ENCODE measurements at regions not wholly inside any gene's neighbourhood (a gene's known extent, or its start where the extent isn't known, plus 50 kb on each side); places are given as distances from the start of the nearest gene placed in this dataset.

DNA sequence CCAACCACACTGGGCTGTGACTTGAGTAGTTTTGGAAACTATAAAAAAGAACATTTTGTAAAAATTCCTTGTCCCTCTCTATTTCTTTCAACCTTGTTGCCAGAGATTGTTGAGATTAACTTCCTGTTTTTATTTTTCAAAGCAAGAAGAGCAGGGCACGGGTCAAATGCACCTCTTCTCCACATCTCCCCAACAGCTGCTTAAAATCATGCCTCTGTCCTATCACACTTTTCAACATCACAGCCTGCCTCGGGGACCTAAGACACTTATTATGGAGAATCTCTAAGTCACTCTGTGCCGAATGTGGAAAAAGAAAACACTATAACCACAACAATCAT, 280.3 kb upstream of the TNC start:
- TF ChIP-seq, protein P1, sequence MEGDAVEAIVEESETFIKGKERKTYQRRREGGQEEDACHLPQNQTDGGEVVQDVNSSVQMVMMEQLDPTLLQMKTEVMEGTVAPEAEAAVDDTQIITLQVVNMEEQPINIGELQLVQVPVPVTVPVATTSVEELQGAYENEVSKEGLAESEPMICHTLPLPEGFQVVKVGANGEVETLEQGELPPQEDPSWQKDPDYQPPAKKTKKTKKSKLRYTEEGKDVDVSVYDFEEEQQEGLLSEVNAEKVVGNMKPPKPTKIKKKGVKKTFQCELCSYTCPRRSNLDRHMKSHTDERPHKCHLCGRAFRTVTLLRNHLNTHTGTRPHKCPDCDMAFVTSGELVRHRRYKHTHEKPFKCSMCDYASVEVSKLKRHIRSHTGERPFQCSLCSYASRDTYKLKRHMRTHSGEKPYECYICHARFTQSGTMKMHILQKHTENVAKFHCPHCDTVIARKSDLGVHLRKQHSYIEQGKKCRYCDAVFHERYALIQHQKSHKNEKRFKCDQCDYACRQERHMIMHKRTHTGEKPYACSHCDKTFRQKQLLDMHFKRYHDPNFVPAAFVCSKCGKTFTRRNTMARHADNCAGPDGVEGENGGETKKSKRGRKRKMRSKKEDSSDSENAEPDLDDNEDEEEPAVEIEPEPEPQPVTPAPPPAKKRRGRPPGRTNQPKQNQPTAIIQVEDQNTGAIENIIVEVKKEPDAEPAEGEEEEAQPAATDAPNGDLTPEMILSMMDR (IDR thresholded peaks at IDR 0.05), result no peak
- TF ChIP-seq, protein P2, sequence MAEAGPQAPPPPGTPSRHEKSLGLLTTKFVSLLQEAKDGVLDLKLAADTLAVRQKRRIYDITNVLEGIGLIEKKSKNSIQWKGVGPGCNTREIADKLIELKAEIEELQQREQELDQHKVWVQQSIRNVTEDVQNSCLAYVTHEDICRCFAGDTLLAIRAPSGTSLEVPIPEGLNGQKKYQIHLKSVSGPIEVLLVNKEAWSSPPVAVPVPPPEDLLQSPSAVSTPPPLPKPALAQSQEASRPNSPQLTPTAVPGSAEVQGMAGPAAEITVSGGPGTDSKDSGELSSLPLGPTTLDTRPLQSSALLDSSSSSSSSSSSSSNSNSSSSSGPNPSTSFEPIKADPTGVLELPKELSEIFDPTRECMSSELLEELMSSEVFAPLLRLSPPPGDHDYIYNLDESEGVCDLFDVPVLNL (CRISPR knock-in tag; IDR thresholded peaks at IDR 0.05; ENCODE audit: borderline replicate concordance, low read depth), result no peak
- TF ChIP-seq, protein P3, sequence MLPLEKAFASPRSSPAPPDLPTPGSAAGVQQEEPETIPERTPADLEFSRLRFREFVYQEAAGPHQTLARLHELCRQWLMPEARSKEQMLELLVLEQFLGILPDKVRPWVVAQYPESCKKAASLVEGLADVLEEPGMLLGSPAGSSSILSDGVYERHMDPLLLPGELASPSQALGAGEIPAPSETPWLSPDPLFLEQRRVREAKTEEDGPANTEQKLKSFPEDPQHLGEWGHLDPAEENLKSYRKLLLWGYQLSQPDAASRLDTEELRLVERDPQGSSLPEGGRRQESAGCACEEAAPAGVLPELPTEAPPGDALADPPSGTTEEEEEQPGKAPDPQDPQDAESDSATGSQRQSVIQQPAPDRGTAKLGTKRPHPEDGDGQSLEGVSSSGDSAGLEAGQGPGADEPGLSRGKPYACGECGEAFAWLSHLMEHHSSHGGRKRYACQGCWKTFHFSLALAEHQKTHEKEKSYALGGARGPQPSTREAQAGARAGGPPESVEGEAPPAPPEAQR (CRISPR knock-in tag; IDR thresholded peaks at IDR 0.05), result no peak
